ENCODE measurements at regions not wholly inside any gene's neighbourhood (a gene's known extent, or its start where the extent isn't known, plus 50 kb on each side); places are given as distances from the start of the nearest gene placed in this dataset.

GRCh38 chr7:31398815-31399214 lies 58.3 kb upstream of the NEUROD6 start:
- no peak for TF ChIP-seq ZFP30 (CRISPR knock-in tag; IDR thresholded peaks at IDR 0.05)
- TF ChIP-seq OSR1 (CRISPR knock-in tag; IDR thresholded peaks at IDR 0.05), result no peak
- no peak for TF ChIP-seq ZNF70 (CRISPR knock-in tag; IDR thresholded peaks at IDR 0.05)
- TF ChIP-seq PATZ1 (CRISPR knock-in tag; IDR thresholded peaks at IDR 0.05; ENCODE audit: borderline replicate concordance), result no peak
- TF ChIP-seq ZNF8 (CRISPR knock-in tag; IDR thresholded peaks at IDR 0.05), result no peak
- TF ChIP-seq ARNTL (CRISPR knock-in tag; IDR thresholded peaks at IDR 0.05; ENCODE audit: borderline replicate concordance, low read depth), result no peak
- no peak for TF ChIP-seq SNAI2 (CRISPR knock-in tag; IDR thresholded peaks at IDR 0.05)
- no peak for TF ChIP-seq CSDC2 (CRISPR knock-in tag; IDR thresholded peaks at IDR 0.05)
- TF ChIP-seq ZFP3 (CRISPR knock-in tag; IDR thresholded peaks at IDR 0.05), result no peak
- TF ChIP-seq, protein P1, sequence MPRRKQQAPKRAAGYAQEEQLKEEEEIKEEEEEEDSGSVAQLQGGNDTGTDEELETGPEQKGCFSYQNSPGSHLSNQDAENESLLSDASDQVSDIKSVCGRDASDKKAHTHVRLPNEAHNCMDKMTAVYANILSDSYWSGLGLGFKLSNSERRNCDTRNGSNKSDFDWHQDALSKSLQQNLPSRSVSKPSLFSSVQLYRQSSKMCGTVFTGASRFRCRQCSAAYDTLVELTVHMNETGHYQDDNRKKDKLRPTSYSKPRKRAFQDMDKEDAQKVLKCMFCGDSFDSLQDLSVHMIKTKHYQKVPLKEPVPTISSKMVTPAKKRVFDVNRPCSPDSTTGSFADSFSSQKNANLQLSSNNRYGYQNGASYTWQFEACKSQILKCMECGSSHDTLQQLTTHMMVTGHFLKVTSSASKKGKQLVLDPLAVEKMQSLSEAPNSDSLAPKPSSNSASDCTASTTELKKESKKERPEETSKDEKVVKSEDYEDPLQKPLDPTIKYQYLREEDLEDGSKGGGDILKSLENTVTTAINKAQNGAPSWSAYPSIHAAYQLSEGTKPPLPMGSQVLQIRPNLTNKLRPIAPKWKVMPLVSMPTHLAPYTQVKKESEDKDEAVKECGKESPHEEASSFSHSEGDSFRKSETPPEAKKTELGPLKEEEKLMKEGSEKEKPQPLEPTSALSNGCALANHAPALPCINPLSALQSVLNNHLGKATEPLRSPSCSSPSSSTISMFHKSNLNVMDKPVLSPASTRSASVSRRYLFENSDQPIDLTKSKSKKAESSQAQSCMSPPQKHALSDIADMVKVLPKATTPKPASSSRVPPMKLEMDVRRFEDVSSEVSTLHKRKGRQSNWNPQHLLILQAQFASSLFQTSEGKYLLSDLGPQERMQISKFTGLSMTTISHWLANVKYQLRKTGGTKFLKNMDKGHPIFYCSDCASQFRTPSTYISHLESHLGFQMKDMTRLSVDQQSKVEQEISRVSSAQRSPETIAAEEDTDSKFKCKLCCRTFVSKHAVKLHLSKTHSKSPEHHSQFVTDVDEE (CRISPR knock-in tag; IDR thresholded peaks at IDR 0.05), result no peak
- no peak for TF ChIP-seq TOX (CRISPR knock-in tag; IDR thresholded peaks at IDR 0.05; ENCODE audit: borderline replicate concordance)

Measured in SK-N-SH treated with all-trans-retinoic acid at 6 μM for 48 hours (cell line).